Common myeloid progenitor, CD34-positive (primary cell): ENCODE measurements at regions not wholly inside any gene's neighbourhood (a gene's known extent, or its start where the extent isn't known, plus 50 kb on each side); places are given as distances from the start of the nearest gene placed in this dataset.
"Not testable (repeated sequence)": the region's sequence is repeated elsewhere in the genome, so short reads cannot be mapped to it uniquely, and the experiment has no call there.

Source experiments
- CTCF ChIA-PET: fragments of 350-600 bp; sonication (Branson Sonifier 250); formaldehyde crosslinking; loops from one replicate; lab custom pipeline; 2021; ENCODE audit warnings: antibody characterized with exemption; lab: Charles Lee
- POLR2A ChIA-PET: fragments of 350-600 bp; sonication (Branson Sonifier 250); formaldehyde crosslinking; loops from one replicate; lab custom pipeline; 2021; ENCODE audit warnings: antibody characterized with exemption; lab: Charles Lee
- DNase-seq, 3 donors: peaks; one replicate each; pipeline versions ENCODE4 v3.0.0 to v3.0.0-alpha.2; 2013
- H3K27ac ChIP-seq, 2 experiments: 1 replicate in 1 of 2; 2 replicates in 1 of 2; pipeline ENCODE4 v1.7.0; 2013; ENCODE audit warnings: inconsistent platforms in 2 of 2, low read length in 2 of 2, mild to moderate bottlenecking in 2 of 2, low read depth in 1 of 2, moderate library complexity in 1 of 2; ENCODE audit not compliant: severe bottlenecking in 2 of 2, insufficient read depth in 1 of 2, poor library complexity in 1 of 2
- H3K27me3 ChIP-seq, 5 experiments: replicated peaks in 2 of 5; 1 replicate in 3 of 5; 2 replicates in 2 of 5; pipeline versions ENCODE4 v1.6.1 to v1.7.0; 2013; ENCODE audit warnings: low read length in 4 of 5, mild to moderate bottlenecking in 2 of 5, moderate library complexity in 2 of 5, inconsistent platforms in 1 of 5; ENCODE audit not compliant: insufficient read depth in 5 of 5, control insufficient read depth in 4 of 5
- H3K36me3 ChIP-seq, 4 experiments: 1 replicate in 2 of 4; 2 replicates in 2 of 4; pipeline versions ENCODE4 v1.6.1 to v1.7.0; 2013; ENCODE audit warnings: low read length in 3 of 4, control low read depth in 1 of 4, mild to moderate bottlenecking in 1 of 4; ENCODE audit not compliant: control insufficient read depth in 4 of 4, insufficient read depth in 4 of 4
- H3K4me1 ChIP-seq, 4 experiments: 1 replicate in 3 of 4; 2 replicates in 1 of 4; pipeline versions ENCODE4 v1.6.1 to v1.7.1; 2013; ENCODE audit warnings: low read length in 3 of 4, mild to moderate bottlenecking in 3 of 4, control low read depth in 1 of 4, inconsistent platforms in 1 of 4, moderate library complexity in 1 of 4; ENCODE audit not compliant: control insufficient read depth in 4 of 4, insufficient read depth in 4 of 4; ENCODE audit errors: control extremely low read depth in 1 of 4
- H3K4me3 ChIP-seq, 7 experiments: 1 replicate in 4 of 7; 2 replicates in 3 of 7; pipeline versions ENCODE4 v1.5.1 to v1.7.0; 2013; ENCODE audit warnings: mild to moderate bottlenecking in 7 of 7, low read length in 6 of 7, moderate library complexity in 6 of 7, inconsistent platforms in 2 of 7, low read depth in 2 of 7, control low read depth in 1 of 7; ENCODE audit not compliant: insufficient read depth in 4 of 7, control insufficient read depth in 1 of 7; ENCODE audit errors: extremely low read depth in 1 of 7
- H3K9me3 ChIP-seq, 5 experiments: 1 replicate in 4 of 5; 2 replicates in 1 of 5; pipeline versions ENCODE4 v1.6.1 to v1.7.1; 2013; ENCODE audit warnings: low read length in 4 of 5, mild to moderate bottlenecking in 2 of 5, inconsistent platforms in 1 of 5, low read depth in 1 of 5, moderate library complexity in 1 of 5; ENCODE audit not compliant: control insufficient read depth in 4 of 5, insufficient read depth in 2 of 5; ENCODE audit errors: control extremely low read depth in 1 of 5
- WGBS: methylation state at CpG from one replicate; pipeline ENCODE4 v1.1.5; 2013; ENCODE audit not compliant: insufficient coverage; 5-methylcytosine and 5-hydroxymethylcytosine counted together

DNA sequence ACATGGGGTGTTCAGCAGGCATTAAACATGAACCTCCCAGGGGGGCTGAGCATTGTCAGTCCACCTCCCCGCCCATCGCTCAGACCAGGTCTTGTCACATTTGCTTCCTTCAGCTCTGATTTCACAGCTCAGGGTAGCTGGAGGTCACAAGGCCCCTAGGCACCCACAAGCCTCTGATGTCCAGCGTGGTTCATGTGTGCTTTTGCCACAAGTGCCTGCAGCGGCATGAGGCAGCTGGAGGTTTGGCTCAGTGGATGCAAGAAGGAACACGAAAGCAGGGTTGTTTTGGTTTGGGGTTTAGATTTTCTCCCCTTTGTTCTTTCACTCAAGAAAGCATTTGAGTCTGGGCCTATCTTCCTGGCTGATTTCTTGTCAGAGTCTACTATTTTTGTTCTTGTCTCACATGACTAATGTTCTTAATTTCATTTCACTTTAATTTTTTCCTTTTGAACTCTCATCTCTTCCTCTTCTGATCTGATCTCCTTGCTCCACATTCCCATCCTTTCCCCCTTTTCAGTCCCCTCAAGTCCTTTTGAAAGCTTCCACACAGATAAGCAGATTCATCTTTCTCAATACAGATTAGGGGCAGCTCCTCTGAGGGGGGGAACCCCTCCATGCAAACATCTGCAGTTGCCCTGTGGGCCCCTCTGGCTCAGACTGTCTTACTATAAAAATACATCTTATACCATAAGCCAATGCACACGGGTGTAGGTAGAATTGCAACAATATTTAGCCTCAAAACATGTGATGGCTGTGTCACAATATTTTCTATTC is 68.1 kb upstream of the CEP85L start:
- Histone ChIP-seq H3K4me1 (peaks cover 0 to 20% (median 3%) of the 10 kb centered on the region in 4 experiments), H3K36me3 (no peaks in the 10 kb centered on the region), H3K9me3 (no peaks in the 10 kb centered on the region), H3K27me3 (no peaks in the 10 kb centered on the region), H3K4me3 (no peak overlapping the region), H3K27ac (no peak overlapping the region)
- POLR2A ChIA-PET, result no interaction called here
- CTCF ChIA-PET, result interaction anchor here (0.5 kb wide), 1 partner anchor 1362 kb away, joined by 3 read pairs; no protein-coding TSS in a partner anchor
- WGBS, result 71% methylated on average over 4 of the region's 6 CpGs
- DNase-seq, result no peak

DNA sequence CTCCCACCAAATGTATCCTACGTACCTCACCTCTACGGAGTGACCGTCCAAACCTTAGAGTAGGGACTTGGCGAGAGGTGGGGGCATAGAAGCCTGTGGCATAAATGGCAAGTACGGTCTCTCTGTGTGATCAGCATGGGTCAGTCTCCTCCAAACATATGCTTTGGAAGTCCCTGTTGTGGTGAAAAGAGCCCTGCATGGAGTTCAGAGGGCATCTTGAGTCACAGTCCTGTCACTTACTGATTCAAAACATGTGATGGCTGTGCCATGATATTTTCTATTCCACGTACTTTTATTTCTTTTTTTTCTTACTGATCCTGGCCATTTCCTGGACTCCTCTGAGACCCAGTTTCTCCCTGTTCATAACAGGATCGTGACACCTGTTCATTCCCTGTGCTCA is 67.5 kb upstream of the CEP85L start:
- no peak for DNase-seq
- Histone ChIP-seq H3K4me1 (peaks cover 0 to 20% (median 3%) of the 10 kb centered on the region in 4 experiments), H3K9me3 (no peaks in the 10 kb centered on the region), H3K4me3 (no peak overlapping the region), H3K27ac (no peak overlapping the region), H3K36me3 (no peaks in the 10 kb centered on the region), H3K27me3 (no peaks in the 10 kb centered on the region)
- 92% methylated on average over 3 of the region's 7 CpGs for WGBS
- CTCF ChIA-PET, result interaction anchor here (0.5 kb wide), 1 partner anchor 1361 kb away, joined by 3 read pairs; no protein-coding TSS in a partner anchor
- POLR2A ChIA-PET, result no interaction called here

DNA sequence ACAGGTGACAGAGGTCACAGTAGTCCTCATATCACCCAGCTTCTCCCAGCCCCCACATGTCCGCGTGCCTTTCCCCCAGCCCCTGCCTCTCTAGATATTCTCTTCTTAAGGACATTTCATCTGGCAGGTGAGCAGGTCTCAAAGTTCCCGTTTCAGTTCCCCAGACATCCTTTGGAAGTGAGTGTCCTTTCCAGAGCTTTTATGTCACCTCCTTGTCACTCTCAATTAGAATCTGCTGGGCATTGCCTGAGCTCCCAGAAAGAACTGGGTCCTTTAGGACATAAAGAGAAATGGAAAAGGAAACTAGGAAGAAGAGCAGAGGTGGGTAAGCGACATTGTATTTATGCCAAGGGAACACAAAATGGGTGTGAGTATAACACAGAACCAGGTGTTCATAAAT is 66.9 kb upstream of the CEP85L start:
- WGBS, result 100% methylated on average over 3 of the region's 4 CpGs
- CTCF ChIA-PET, result no interaction called here

DNA sequence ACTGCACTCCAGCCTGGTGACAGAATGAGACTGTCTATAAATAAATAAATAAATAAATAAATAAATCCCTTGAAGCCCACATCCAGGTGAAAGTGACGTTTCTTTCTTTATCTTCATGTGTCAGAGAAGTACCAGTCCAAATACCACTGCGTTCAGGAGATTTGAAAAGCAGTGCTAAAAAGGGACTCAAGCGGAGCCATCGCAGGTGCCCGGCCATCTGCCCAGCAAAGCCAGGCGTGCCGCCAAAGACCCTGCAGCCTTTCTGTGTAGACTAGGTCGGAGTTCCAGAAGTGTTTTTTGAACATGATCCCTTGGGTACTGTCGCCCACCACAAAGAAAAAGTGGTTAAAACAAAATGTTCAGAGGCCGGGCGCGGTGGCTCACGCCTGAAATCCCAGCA is 65.7 kb upstream of the CEP85L start:
- H3K27ac ChIP-seq, result no peak overlapping the region
- no peaks in the 10 kb centered on the region for H3K9me3 ChIP-seq
- 98% methylated on average over 11 of the region's 13 CpGs for WGBS
- no peak overlapping the region for H3K4me3 ChIP-seq
- POLR2A ChIA-PET, result no interaction called here
- no peaks in the 10 kb centered on the region for H3K36me3 ChIP-seq
- no peak for DNase-seq
- no peaks in the 10 kb centered on the region for H3K27me3 ChIP-seq
- peaks cover 0 to 20% (median 3%) of the 10 kb centered on the region in 4 experiments for H3K4me1 ChIP-seq
- CTCF ChIA-PET, result no interaction called here

More for the DNA sequence above, 66.9 kb upstream of the CEP85L start:
- Histone ChIP-seq H3K27me3 (no peaks in the 10 kb centered on the region), H3K27ac (no peak overlapping the region), H3K4me3 (no peak overlapping the region), H3K4me1 (peaks cover 0 to 20% (median 3%) of the 10 kb centered on the region in 4 experiments), H3K36me3 (no peaks in the 10 kb centered on the region), H3K9me3 (no peaks in the 10 kb centered on the region)
- POLR2A ChIA-PET, result no interaction called here
- no peak for DNase-seq

DNA sequence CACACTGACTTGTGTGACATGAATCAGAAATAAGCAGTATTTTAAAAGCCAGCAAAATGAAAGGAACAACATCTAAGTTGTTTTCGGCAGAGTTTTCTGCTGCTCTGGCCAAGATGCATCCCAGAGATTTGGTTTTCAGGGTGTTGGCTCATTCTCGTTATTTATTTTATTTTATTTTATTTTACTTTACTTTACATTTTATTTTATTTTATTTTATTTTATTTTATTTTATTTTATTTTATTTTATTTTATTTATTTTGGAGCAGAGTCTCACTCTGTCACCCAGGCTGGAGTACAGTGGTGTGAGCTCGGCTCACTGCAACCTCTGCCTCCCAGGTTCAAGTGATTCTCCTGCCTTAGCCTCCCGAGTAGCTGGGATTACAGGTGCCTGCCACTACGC is 64.5 kb upstream of the CEP85L start:
- POLR2A ChIA-PET, H3K4me3 ChIP-seq, H3K9me3 ChIP-seq, DNase-seq, CTCF ChIA-PET, H3K27ac ChIP-seq, H3K36me3 ChIP-seq, H3K27me3 ChIP-seq: not testable (repeated sequence)
- no CpG with 5 or more reads among the region's 5 CpGs for WGBS
- peaks cover 0 to 21% (median 3%) of the 10 kb centered on the region in 4 experiments for H3K4me1 ChIP-seq

DNA sequence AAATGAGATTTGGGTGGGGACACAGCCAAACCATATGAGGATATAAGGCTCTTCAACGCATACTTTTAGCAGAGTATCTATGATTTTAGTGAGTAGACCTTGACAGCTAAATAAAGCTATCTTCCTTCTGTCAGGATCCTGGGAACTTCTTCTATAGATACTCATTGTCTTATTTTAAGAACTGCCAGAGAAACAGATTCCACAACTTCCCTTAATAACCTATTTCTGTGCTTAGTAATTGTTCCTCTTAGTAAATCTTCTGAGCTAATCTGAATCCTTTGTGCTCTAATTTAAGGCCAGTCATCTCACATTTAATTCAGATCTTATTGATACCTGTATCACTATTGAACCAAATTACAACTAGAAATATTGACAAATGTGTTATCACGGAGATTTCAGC is 64.0 kb upstream of the CEP85L start:
- POLR2A ChIA-PET, result no interaction called here

DNA sequence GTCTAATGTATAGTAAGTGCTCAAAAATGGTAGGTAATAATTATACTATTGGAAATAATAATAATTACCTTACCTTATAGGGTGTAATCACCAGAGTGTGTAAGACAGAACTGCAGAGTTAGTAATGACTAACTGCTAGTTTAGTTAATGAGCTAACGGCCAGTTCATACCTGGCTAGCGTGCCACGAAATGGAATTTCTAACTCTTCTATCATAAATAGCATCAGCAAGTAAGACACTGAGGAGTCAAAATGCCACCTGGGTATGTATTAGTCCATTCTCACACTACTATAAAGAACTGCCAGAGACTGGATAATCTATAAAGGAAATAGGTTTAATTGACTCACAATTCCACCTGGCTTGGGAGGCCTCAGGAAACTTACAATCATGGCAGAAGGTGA is 63.4 kb upstream of the CEP85L start:
- H3K9me3 ChIP-seq, result no peaks in the 10 kb centered on the region
- no peaks in the 10 kb centered on the region for H3K27me3 ChIP-seq
- POLR2A ChIA-PET, result no interaction called here
- H3K27ac ChIP-seq, result no peak overlapping the region
- no CpG with 5 or more reads among the region's 3 CpGs for WGBS
- CTCF ChIA-PET, result no interaction called here
- no peak overlapping the region for H3K4me3 ChIP-seq
- peaks cover 5 to 28% (median 12%) of the 10 kb centered on the region in 4 experiments for H3K4me1 ChIP-seq
- DNase-seq, result no peak
- H3K36me3 ChIP-seq, result no peaks in the 10 kb centered on the region

More for the DNA sequence above, 64.0 kb upstream of the CEP85L start:
- H3K27ac ChIP-seq, result no peak overlapping the region
- CTCF ChIA-PET, result no interaction called here
- H3K9me3 ChIP-seq, result no peaks in the 10 kb centered on the region
- H3K36me3 ChIP-seq, result no peaks in the 10 kb centered on the region
- peaks cover 2 to 26% (median 6%) of the 10 kb centered on the region in 4 experiments for H3K4me1 ChIP-seq
- DNase-seq, result no peak
- no CpG with 5 or more reads among the region's 2 CpGs for WGBS
- no peak overlapping the region for H3K4me3 ChIP-seq
- no peaks in the 10 kb centered on the region for H3K27me3 ChIP-seq
